Effector memory CD8-positive, alpha-beta T cell (primary cell): ENCODE measurements at regions not wholly inside any gene's neighbourhood (a gene's known extent, or its start where the extent isn't known, plus 50 kb on each side); places are given as distances from the start of the nearest gene placed in this dataset.
A peak's percentile ranks its signal among the peaks of the same experiment; 100 is the strongest.
"Not testable (repeated sequence)": the region's sequence is repeated elsewhere in the genome, so short reads cannot be mapped to it uniquely, and the experiment has no call there.

Experiments used
- ATAC-seq: fragments of 150-1000 bp; cut with Tn5 transposase; replicated peaks from 2 replicates; pipeline ENCODE4 v1.10.0; 2021; ENCODE audit warnings: mild to moderate bottlenecking, moderate library complexity
- DNase-seq, 3 experiments: peaks; one replicate each; pipeline ENCODE4 v3.0.0; 2021
- H3K27ac Mint-ChIP-seq, 2 donors: one replicate each; pipeline ENCODE4 v1.8.0; 2022; ENCODE audit warnings: mild to moderate bottlenecking in 2 of 2, mixed read lengths in 2 of 2, moderate library complexity in 2 of 2
- H3K27me3 Mint-ChIP-seq, 2 donors: one replicate each; pipeline ENCODE4 v1.8.0; 2022; ENCODE audit warnings: mixed read lengths in 2 of 2
- H3K36me3 Mint-ChIP-seq: one replicate; pipeline ENCODE4 v1.8.0; 2022; ENCODE audit warnings: mild to moderate bottlenecking, moderate library complexity, mixed read lengths; ENCODE audit not compliant: insufficient read depth
- H3K4me1 Mint-ChIP-seq, 2 donors: one replicate each; pipeline ENCODE4 v1.8.0; 2022; ENCODE audit warnings: low read depth in 2 of 2, mixed read lengths in 2 of 2
- H3K4me3 Mint-ChIP-seq, 2 donors: one replicate each; pipeline ENCODE4 v1.8.0; 2022; ENCODE audit warnings: mild to moderate bottlenecking in 2 of 2, mixed read lengths in 2 of 2, moderate library complexity in 2 of 2
- H3K9me3 Mint-ChIP-seq, 2 donors: one replicate each; pipeline ENCODE4 v1.8.0; 2022; ENCODE audit warnings: mixed read lengths in 2 of 2

DNA sequence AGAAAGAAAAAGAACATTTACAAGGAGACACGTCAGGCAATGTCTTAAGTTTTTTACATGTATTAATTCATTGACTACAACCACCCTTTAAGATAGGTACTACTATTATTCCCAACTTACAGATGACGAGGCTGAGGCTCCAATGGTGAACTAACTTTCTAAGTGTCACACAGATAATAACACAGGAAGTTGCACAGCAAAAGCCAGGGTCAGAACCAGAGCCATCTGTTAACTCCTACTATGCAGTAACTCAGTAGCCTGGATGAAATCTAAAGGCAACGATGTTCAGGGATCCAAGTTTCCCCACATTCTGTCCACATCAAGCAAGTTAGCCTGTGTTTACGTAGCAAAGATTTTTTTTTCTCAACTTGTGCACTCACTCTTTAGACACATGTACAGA lies 371.7 kb downstream of the PTPRC start:
- H3K27ac Mint-ChIP-seq = no peak overlapping the region
- H3K9me3 Mint-ChIP-seq = no peaks in the 10 kb centered on the region
- ATAC-seq (peak; percentile 83), DNase-seq (peak in 1 of 3 experiments; percentile 5)
- H3K4me3 Mint-ChIP-seq = peak overlapping the region; percentile 7 to 37
- no peaks in the 10 kb centered on the region for H3K27me3 Mint-ChIP-seq
- H3K4me1 Mint-ChIP-seq = peaks cover 3 to 23% of the 10 kb centered on the region in 2 donors
- H3K36me3 Mint-ChIP-seq = no peaks in the 10 kb centered on the region

DNA sequence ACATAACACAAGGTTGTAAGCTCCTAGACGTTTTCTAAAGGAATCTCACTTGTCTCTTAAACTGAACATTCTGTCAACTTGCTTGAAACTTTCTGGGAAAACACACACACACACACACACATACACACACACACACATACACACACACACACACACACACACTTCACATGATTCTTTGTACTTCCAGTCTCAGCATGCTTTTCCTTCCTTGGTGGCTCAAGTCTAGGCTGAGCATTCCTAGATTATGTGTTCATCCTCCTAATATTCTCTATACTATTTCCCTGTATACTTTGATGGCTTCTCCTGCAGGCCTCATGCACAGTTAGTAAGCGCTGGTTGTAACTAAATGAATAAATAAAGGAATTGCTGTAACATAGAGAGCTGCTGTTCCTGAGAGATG lies 372.1 kb downstream of the PTPRC start:
- Mint-ChIP-seq H3K4me3 (peak overlapping the region in 1 of 2 donors; percentile 37), H3K9me3 (no peaks in the 10 kb centered on the region), H3K27ac (peak overlapping the region in 1 of 2 donors; percentile 11), H3K27me3 (no peaks in the 10 kb centered on the region), H3K4me1 (peaks cover 3 to 23% of the 10 kb centered on the region in 2 donors), H3K36me3 (no peaks in the 10 kb centered on the region)
- no peak for ATAC-seq
- DNase-seq = no peak

DNA sequence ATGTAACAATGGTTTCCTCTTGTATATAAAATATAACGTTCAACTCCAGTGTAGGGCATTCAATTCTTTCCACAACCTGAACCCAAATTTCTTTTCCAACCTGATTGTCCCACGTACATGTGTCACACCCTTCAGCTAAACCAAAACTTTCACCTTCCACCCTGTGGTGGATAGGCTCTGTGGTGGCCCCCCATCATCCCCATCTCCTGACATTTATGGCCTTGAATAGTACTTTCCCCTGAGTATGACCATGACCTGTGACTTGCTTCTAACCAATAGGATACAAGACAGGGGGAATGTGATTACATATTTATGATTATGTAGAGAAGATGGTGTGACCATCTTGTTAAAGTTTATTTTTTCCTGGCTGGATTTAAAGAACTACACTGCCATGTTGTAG lies 377.0 kb downstream of the PTPRC start:
- Mint-ChIP-seq H3K4me3 (no peak overlapping the region), H3K36me3 (no peaks in the 10 kb centered on the region), H3K4me1 (peaks cover 3 to 5% of the 10 kb centered on the region in 2 donors), H3K27me3 (no peaks in the 10 kb centered on the region), H3K27ac (no peak overlapping the region), H3K9me3 (no peaks in the 10 kb centered on the region)
- DNase-seq (no peak), ATAC-seq (no peak)

DNA sequence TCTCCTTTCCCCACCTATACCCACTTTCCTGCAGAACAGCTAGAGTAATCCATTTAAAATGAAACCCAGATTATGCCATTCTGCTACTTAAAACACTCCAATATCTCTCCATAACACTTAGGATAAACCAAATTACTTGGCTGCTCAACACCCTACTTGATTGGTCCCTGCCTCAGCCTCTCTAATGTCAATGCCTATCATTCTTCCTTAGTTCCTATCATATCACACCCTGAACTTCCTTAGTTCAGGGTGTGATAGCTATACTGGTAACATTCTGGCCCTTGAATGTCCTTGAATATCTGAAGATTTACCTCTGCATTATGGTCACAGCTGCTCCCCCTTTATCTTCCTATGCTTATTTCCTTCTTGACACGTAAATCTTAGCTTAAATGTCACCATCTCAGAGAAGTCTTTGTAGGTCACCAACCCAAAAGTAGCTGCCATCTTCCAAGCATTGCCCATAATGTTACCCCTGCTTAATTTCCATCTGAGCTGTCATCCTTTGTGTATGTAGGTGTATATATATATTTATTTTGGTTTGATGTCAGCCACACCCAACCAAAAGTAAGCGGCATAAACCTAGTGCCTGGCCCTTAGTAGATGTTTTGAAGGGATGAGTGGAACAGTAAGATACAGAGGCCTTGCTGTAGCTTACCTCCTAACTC lies 379.8 kb downstream of the PTPRC start:
- H3K4me1 Mint-ChIP-seq = no peaks in the 10 kb centered on the region
- DNase-seq (no peak), ATAC-seq (no peak)
- H3K27ac Mint-ChIP-seq = no peak overlapping the region
- H3K27me3 Mint-ChIP-seq = no peaks in the 10 kb centered on the region
- no peaks in the 10 kb centered on the region for H3K9me3 Mint-ChIP-seq
- no peak overlapping the region for H3K4me3 Mint-ChIP-seq
- no peaks in the 10 kb centered on the region for H3K36me3 Mint-ChIP-seq

DNA sequence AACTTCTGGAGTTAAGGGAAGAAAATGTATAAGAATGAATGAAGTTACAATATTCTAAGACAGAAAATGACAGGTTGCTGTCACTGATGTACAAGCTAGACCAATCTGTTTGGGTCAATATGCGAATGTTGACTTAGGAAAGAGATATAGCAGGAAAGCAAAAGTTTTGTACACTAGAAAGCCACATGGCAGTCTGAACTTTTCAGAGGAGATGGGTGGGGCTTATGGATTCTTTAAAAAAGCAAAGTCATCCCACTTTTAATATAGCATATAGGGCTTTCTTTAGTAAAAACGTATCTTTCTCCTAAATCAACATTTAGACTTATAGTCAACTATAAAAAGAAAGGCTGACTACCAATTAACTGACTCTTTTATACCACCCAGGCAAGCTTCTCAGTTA lies 381.2 kb downstream of the PTPRC start:
- DNase-seq (no peak), ATAC-seq (no peak)
- Mint-ChIP-seq H3K9me3 (no peaks in the 10 kb centered on the region), H3K4me1 (no peaks in the 10 kb centered on the region), H3K27ac (no peak overlapping the region), H3K36me3 (no peaks in the 10 kb centered on the region), H3K4me3 (no peak overlapping the region), H3K27me3 (no peaks in the 10 kb centered on the region)

DNA sequence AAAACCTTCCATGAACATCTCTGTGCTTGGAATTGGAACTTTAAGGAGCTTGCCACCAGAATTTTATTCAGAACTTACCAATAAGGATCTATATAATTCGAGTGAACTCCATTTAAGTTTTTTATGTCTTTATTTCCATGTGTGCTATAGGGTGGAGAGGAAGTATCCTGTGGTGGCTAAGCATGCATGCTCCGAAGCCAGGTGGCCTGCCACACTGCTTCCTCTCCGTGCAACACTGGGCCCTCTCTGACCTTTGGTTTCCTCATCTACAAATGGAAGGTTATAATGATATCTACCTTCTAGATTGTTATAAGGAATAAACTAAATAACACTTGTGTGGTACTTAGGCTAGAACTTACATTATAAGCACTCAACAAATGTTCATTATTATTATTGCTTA lies 382.1 kb downstream of the PTPRC start:
- H3K27ac Mint-ChIP-seq = no peak overlapping the region

DNA sequence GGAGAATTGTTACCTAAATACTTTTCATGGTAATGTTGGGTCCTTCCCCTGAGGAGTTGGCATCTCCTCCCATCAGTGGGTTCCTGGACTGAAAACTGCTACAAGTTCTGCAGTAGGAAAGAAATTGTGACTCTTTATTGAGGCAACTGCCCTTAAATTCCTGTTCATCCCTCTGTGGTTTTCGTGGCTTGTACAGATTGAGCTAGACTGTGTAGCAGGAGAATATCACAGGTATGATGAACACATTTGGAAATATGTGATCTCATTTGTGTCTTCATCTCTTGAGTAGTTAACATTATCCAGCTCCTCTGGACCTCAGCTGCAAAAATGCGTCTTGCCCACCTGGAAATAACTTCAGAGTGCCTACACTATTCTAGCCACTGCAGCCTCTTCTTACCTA lies 390.6 kb downstream of the PTPRC start:
- ATAC-seq = no peak
- DNase-seq = no peak
- no peak overlapping the region for H3K4me3 Mint-ChIP-seq
- no peaks in the 10 kb centered on the region for H3K9me3 Mint-ChIP-seq
- H3K27ac Mint-ChIP-seq = no peak overlapping the region
- no peaks in the 10 kb centered on the region for H3K27me3 Mint-ChIP-seq
- H3K4me1 Mint-ChIP-seq = peaks cover 0 to 8% of the 10 kb centered on the region in 2 donors
- no peaks in the 10 kb centered on the region for H3K36me3 Mint-ChIP-seq

More for the DNA sequence above, 382.1 kb downstream of the PTPRC start:
- Mint-ChIP-seq H3K27me3 (no peaks in the 10 kb centered on the region), H3K4me3 (no peak overlapping the region), H3K36me3 (no peaks in the 10 kb centered on the region), H3K4me1 (no peaks in the 10 kb centered on the region), H3K9me3 (no peaks in the 10 kb centered on the region)
- no peak for DNase-seq
- ATAC-seq = no peak

DNA sequence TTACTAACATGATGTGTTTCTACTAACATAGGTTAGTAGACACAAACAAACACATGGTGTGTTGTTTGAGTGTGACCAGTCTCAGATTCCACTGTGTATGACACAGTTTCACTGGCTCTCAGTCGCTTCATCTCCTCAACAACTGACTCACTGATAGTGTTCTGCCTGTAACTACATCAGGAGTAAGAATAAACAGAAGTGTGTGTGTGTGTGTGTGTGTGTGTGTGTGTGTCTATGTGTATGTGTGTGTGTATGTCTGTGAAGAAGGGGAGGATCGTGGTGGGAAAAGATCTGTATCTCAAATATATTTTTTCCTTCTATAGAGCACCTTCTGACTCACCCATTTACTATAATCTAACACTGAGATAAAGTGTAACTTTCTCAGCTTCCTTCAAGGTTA lies 391.0 kb downstream of the PTPRC start:
- H3K9me3 Mint-ChIP-seq = no peaks in the 10 kb centered on the region
- no peak for ATAC-seq
- peaks cover 0 to 8% of the 10 kb centered on the region in 2 donors for H3K4me1 Mint-ChIP-seq
- H3K27ac Mint-ChIP-seq = no peak overlapping the region
- H3K4me3 Mint-ChIP-seq = no peak overlapping the region
- DNase-seq = no peak
- no peaks in the 10 kb centered on the region for H3K27me3 Mint-ChIP-seq
- no peaks in the 10 kb centered on the region for H3K36me3 Mint-ChIP-seq

DNA sequence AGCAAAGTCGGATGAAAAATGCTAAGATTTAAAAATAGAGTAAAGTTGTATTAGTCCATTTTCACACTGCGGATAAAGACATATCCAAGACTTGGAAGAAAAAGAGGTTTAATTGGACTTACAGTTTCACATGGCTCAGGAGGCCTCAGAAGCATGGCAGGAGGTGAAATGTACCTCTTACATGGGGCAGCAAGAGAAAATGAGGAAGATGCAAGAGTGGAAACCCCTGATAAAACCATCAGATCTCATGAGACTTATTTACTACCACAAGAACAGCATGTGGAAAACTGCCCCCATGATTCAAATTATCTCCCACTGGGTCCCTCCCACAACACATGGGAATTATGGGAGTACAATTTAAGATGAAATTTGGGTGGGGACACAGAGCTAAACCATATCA lies 391.7 kb downstream of the PTPRC start:
- ATAC-seq, H3K27ac Mint-ChIP-seq, H3K4me1 Mint-ChIP-seq, H3K36me3 Mint-ChIP-seq, DNase-seq, H3K9me3 Mint-ChIP-seq, H3K4me3 Mint-ChIP-seq, H3K27me3 Mint-ChIP-seq: not testable (repeated sequence)

DNA sequence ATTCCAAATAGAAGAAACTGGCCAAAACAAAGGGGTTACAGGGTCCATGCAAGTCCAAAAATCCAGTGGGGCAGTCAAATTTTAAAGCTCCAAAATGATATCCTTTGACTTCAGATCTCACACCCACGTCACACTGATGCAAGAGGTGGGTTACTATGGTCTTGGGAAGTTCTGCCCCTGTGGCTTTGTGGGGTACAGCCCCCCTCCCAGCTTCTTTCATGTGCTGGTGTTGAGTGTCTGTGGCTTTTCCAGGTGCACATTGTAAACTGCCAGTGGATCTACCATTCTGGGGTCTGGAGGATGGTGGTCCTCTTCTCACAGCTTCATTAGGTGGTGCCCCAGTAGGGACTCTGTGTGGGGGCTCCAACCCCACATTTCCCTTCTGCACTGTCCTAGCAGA lies 392.3 kb downstream of the PTPRC start:
- not testable (repeated sequence) for H3K4me3 Mint-ChIP-seq, H3K4me1 Mint-ChIP-seq, H3K9me3 Mint-ChIP-seq, H3K27ac Mint-ChIP-seq, H3K36me3 Mint-ChIP-seq, DNase-seq, H3K27me3 Mint-ChIP-seq, ATAC-seq

DNA sequence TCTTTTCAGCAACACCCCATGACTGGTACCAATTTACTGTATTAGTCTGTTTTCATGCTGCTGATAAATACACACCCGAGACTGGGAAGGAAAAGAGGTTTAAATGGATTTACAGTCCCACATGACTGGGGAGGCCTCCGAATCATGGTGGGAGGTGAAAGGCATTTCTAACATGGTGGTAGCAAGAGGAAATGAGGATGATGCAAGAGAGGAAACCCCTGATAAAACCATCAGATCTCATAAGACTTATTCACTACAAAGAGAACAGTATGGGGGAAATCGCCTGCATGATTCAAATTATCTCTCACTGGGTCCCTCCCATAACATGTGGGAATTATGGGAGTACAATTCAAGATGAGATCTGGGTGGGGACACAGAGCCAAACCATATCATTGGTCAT lies 393.6 kb downstream of the PTPRC start:
- H3K4me1 Mint-ChIP-seq, H3K9me3 Mint-ChIP-seq, ATAC-seq, H3K36me3 Mint-ChIP-seq, DNase-seq, H3K4me3 Mint-ChIP-seq, H3K27ac Mint-ChIP-seq, H3K27me3 Mint-ChIP-seq: not testable (repeated sequence)

DNA sequence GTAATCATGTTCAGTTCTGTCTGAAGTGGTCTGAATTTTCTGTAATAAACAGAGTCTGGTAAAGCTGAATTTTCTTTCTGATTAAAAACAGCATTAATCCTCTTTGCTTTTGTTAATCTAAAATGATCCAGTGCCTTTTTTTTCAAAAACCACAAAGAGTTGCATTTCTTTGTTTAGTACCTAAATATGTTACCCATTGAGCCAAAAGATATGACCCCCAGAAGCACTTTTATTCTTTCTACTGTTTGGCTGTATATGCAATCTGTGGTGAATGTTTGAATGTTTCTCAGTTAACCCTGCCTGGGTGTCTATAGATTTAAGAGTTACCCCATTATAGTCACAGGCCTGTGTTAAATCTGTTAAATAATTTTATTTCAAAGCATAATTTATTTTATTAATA lies 394.8 kb downstream of the PTPRC start:
- Mint-ChIP-seq H3K9me3 (no peaks in the 10 kb centered on the region), H3K27ac (peak overlapping the region in 1 of 2 donors; percentile 35)

DNA sequence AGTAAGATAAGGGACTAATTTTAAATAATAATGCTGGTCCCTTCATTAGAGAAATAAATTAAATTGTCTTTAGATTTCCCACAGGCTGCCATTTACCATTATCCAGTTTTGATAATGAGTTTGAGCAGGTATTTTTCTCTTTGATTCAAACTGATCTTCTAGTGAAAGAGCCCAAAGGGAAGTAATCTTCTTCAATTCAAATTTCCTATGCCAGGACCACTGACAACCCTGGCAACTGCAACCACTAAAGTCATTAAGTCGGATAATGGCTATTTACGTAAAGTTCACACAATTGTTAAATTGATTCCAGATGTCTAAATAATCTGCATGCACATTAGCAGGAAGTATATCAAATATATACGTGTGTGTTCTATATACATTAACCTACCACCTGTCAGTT lies 399.3 kb downstream of the PTPRC start:
- Mint-ChIP-seq H3K36me3 (no peaks in the 10 kb centered on the region), H3K27ac (no peak overlapping the region), H3K4me3 (no peak overlapping the region), H3K9me3 (no peaks in the 10 kb centered on the region), H3K27me3 (peaks cover 11 to 12% of the 10 kb centered on the region in 2 donors), H3K4me1 (peaks cover 21 to 26% of the 10 kb centered on the region in 2 donors)
- DNase-seq (no peak), ATAC-seq (no peak)

More for the DNA sequence above, 394.8 kb downstream of the PTPRC start:
- Mint-ChIP-seq H3K4me1 (peaks cover 2 to 8% of the 10 kb centered on the region in 2 donors), H3K4me3 (peak overlapping the region in 1 of 2 donors; percentile 20), H3K27me3 (no peaks in the 10 kb centered on the region), H3K36me3 (no peaks in the 10 kb centered on the region)
- no peak for ATAC-seq
- no peak for DNase-seq

DNA sequence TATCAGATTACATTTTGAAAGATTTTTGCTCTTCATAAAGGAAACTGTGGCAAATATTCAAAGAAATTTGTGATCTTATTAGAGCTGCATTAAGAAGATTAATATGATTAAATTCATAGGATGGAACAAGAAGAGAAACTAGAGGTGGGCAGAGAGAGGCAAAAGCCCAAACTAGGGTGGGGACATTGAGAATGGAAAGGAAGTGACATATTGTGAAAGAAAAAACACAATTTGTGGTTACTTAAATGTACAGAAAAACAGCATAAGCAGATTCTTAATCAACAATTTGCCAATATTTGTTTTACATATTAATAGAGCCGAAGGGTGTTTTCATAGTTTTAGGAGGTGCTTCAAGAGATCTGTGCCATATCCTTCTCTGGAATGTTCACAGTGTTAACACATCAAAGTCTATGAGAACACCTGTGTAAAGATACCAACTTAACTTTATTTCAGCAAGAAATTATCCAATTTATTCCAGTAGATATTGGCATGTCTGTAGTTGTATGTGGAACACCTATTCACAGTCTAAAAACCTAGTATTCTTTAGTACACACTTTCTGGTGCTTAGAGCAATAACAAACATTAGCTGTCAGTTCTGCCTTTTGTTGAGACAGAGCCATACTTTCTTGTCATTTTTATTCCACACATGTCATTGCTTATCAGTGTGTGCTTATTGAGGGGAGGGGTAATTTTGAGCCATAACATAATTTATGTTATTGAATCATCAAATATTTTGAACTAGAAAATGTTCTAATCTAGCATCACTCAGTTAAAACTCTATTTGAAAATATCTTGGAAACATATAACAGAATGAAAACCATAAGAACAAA lies 401.5 kb downstream of the PTPRC start:
- Mint-ChIP-seq H3K4me1 (peaks cover 20% of the 10 kb centered on the region in 2 donors), H3K4me3 (peak overlapping the region; percentile 9 to 65), H3K27ac (peak overlapping the region in 1 of 2 donors; percentile 39), H3K9me3 (no peaks in the 10 kb centered on the region), H3K36me3 (no peaks in the 10 kb centered on the region), H3K27me3 (peaks cover 12 to 20% of the 10 kb centered on the region in 2 donors)
- DNase-seq = no peak
- ATAC-seq = no peak
